B cell (primary cell): ENCODE measurements at regions not wholly inside any gene's neighbourhood (a gene's known extent, or its start where the extent isn't known, plus 50 kb on each side); places are given as distances from the start of the nearest gene placed in this dataset.

ENCODE experiments used
- ATAC-seq: fragments of 200-7000 bp; cut with Tn5 transposase; one replicate; pipeline ENCODE4 v1.10.0; 2021; ENCODE audit warnings: low read depth, mild to moderate bottlenecking, moderate number of reproducible peaks, moderate library complexity
- CTCF ChIA-PET: fragments of 350-600 bp; sonication (Branson Sonifier 250); formaldehyde crosslinking; loops from one replicate; lab custom pipeline; 2021; ENCODE audit warnings: antibody characterized with exemption, inconsistent platforms; lab: Charles Lee
- POLR2A ChIA-PET: fragments of 350-600 bp; sonication (Branson Sonifier 250); formaldehyde crosslinking; loops from one replicate; lab custom pipeline; 2021; ENCODE audit warnings: antibody characterized with exemption; lab: Charles Lee
- DNase-seq: peaks from one replicate; pipeline ENCODE4 v3.0.0; 2013
- H2AFZ ChIP-seq: 2 replicates; pipeline ENCODE4 v1.6.1; 2012; ENCODE audit warnings: mild to moderate bottlenecking, low read depth, low read length; ENCODE audit not compliant: insufficient read depth, poor library complexity, severe bottlenecking
- H3K27ac ChIP-seq, 2 donors: 1 replicate in 1 of 2; 2 replicates in 1 of 2; pipeline ENCODE4 v1.5.1; 2012 to 2013; ENCODE audit warnings: low read length in 2 of 2, mild to moderate bottlenecking in 2 of 2, moderate library complexity in 1 of 2
- H3K27me3 ChIP-seq, 4 experiments: fragments of 200-600 bp in 1 of 4; sonication (generic) in 1 of 4; replicated peaks in 1 of 4; 1 replicate in 2 of 4; 2 replicates in 2 of 4; pipeline versions ENCODE4 v1.6.1 to v1.7.0; 2013 to 2016; ENCODE audit warnings: low read length in 3 of 4, mild to moderate bottlenecking in 2 of 4, mixed read lengths in 1 of 4, moderate library complexity in 1 of 4; ENCODE audit not compliant: insufficient read depth in 4 of 4, control insufficient read depth in 3 of 4; ENCODE audit errors: control extremely low read depth in 1 of 4
- H3K36me3 ChIP-seq, 2 experiments: replicated peaks in 1 of 2; 1 replicate in 1 of 2; 2 replicates in 1 of 2; pipeline versions ENCODE4 v1.6.1 to v1.7.1; 2013; ENCODE audit warnings: low read length in 1 of 2; ENCODE audit not compliant: insufficient read depth in 2 of 2, control insufficient read depth in 1 of 2; ENCODE audit errors: control extremely low read depth in 1 of 2, extremely low read depth in 1 of 2
- H3K4me1 ChIP-seq, 2 donors: fragments of 200-600 bp in 1 of 2; sonication (generic) in 1 of 2; 1 replicate in 1 of 2; 2 replicates in 1 of 2; pipeline versions ENCODE4 v1.5.1 to v1.6.1; 2013 to 2017; ENCODE audit warnings: low read length in 2 of 2; ENCODE audit not compliant: control insufficient read depth in 2 of 2, insufficient read depth in 2 of 2
- H3K4me2 ChIP-seq: replicated peaks from 2 replicates; pipeline ENCODE3; 2012; ENCODE audit warnings: mild to moderate bottlenecking, low read depth, low read length; ENCODE audit not compliant: poor library complexity, severe bottlenecking
- H3K4me3 ChIP-seq, 5 experiments: fragments of 200-600 bp in 1 of 5; sonication (generic) in 1 of 5; 1 replicate in 3 of 5; 2 replicates in 2 of 5; pipeline versions ENCODE4 v1.5.1 to v1.7.0; 2011 to 2016; ENCODE audit warnings: low read length in 4 of 5, mild to moderate bottlenecking in 4 of 5, low read depth in 2 of 5, control low read depth in 1 of 5, moderate library complexity in 1 of 5; ENCODE audit not compliant: insufficient read depth in 1 of 5; ENCODE audit errors: control extremely low read depth in 1 of 5, extremely low read depth in 1 of 5
- H3K79me2 ChIP-seq: fragments of 200-600 bp; sonication (generic); one replicate; pipeline ENCODE4 v1.6.0; 2016; ENCODE audit warnings: low read length; ENCODE audit not compliant: control insufficient read depth, insufficient read depth
- H3K9ac ChIP-seq: fragments of 200-600 bp; sonication (generic); 2 replicates; pipeline ENCODE4 v1.6.1; 2017; ENCODE audit warnings: mild to moderate bottlenecking, low read length, moderate library complexity
- H3K9me3 ChIP-seq, 3 donors: one replicate each; pipeline versions ENCODE4 v1.6.1 to v1.7.1; 2013; ENCODE audit warnings: low read length in 2 of 3; ENCODE audit not compliant: control insufficient read depth in 2 of 3, insufficient read depth in 1 of 3; ENCODE audit errors: control extremely low read depth in 1 of 3
- H4K20me1 ChIP-seq: 2 replicates; pipeline ENCODE4 v1.6.0; 2012; ENCODE audit warnings: mild to moderate bottlenecking, low read length; ENCODE audit not compliant: insufficient read depth, control insufficient read depth, poor library complexity, severe bottlenecking
- H3K27ac Mint-ChIP-seq: one replicate; pipeline ENCODE4 v1.8.0; 2021; ENCODE audit warnings: mixed read lengths
- H3K27me3 Mint-ChIP-seq: one replicate; pipeline ENCODE4 v1.8.0; 2021; ENCODE audit warnings: mixed read lengths
- H3K4me1 Mint-ChIP-seq: one replicate; pipeline ENCODE4 v1.8.0; 2021; ENCODE audit warnings: mixed read lengths
- H3K4me3 Mint-ChIP-seq: one replicate; pipeline ENCODE4 v1.8.0; 2021; ENCODE audit warnings: mixed read lengths
- H3K9me3 Mint-ChIP-seq: one replicate; pipeline ENCODE4 v1.8.0; 2022; ENCODE audit warnings: mixed read lengths; ENCODE audit not compliant: insufficient read depth
- EZH2 ChIP-seq: IDR thresholded peaks from 2 replicates; pipeline ENCODE4 v1.6.1; 2012; ENCODE audit warnings: borderline replicate concordance, low read depth, mild to moderate bottlenecking, moderate library complexity, low read length; ENCODE audit not compliant: insufficient read depth, poor library complexity, severe bottlenecking
- WGBS: methylation state at CpG from one replicate; pipeline ENCODE4 v1.1.5; 2013; ENCODE audit warnings: missing lambda C conversion rate; ENCODE audit not compliant: insufficient coverage; 5-methylcytosine and 5-hydroxymethylcytosine counted together
- intact Hi-C: fragments of 100-400 bp; cut with micrococcal nuclease; formaldehyde crosslinking; loops from one replicate; pipeline ENCODE4 v1.10.0; 2022
- TF ChIP-seq, protein P1 (sequence below): fragments of 200-600 bp; IDR thresholded peaks from one replicate; pipeline ENCODE4 v1.8.0; 2022; ENCODE audit warnings: antibody characterized with exemption, mild to moderate bottlenecking

- CTCF ChIA-PET, result no interaction called here
- H3K27ac Mint-ChIP-seq, result no peak overlapping the region
- no peak overlapping the region for H3K4me3 ChIP-seq
- H3K79me2 ChIP-seq, result no peaks in the 10 kb centered on the region
- intact Hi-C loops, result no loop called here
- no peak overlapping the region for H3K4me2 ChIP-seq
- no peaks in the 10 kb centered on the region for H3K4me1 Mint-ChIP-seq
- DNase-seq (no peak), ATAC-seq (no peak)
- H3K27ac ChIP-seq, result no peak overlapping the region
- no peaks in the 10 kb centered on the region for H3K27me3 Mint-ChIP-seq
- H3K4me3 Mint-ChIP-seq, result no peak overlapping the region
- H3K27me3 ChIP-seq, result no peaks in the 10 kb centered on the region
- H3K9me3 Mint-ChIP-seq, result no peaks in the 10 kb centered on the region
- WGBS, result no CpG with 5 or more reads among the region's 3 CpGs
- TF ChIP-seq EZH2, result no peak
- TF ChIP-seq, protein P1, sequence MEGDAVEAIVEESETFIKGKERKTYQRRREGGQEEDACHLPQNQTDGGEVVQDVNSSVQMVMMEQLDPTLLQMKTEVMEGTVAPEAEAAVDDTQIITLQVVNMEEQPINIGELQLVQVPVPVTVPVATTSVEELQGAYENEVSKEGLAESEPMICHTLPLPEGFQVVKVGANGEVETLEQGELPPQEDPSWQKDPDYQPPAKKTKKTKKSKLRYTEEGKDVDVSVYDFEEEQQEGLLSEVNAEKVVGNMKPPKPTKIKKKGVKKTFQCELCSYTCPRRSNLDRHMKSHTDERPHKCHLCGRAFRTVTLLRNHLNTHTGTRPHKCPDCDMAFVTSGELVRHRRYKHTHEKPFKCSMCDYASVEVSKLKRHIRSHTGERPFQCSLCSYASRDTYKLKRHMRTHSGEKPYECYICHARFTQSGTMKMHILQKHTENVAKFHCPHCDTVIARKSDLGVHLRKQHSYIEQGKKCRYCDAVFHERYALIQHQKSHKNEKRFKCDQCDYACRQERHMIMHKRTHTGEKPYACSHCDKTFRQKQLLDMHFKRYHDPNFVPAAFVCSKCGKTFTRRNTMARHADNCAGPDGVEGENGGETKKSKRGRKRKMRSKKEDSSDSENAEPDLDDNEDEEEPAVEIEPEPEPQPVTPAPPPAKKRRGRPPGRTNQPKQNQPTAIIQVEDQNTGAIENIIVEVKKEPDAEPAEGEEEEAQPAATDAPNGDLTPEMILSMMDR, result no peak
- no peaks in the 10 kb centered on the region for H3K9me3 ChIP-seq
- no peaks in the 10 kb centered on the region for H3K4me1 ChIP-seq
- H2AFZ ChIP-seq, result no peak overlapping the region
- POLR2A ChIA-PET, result no interaction called here
- no peaks in the 10 kb centered on the region for H3K36me3 ChIP-seq
- H3K9ac ChIP-seq, result no peak overlapping the region
- no peaks in the 10 kb centered on the region for H4K20me1 ChIP-seq
These were observed 202.2 kb upstream of the FAT4 start for GRCh38 chr4:125112536-125112935.

- no peak overlapping the region for H3K4me3 ChIP-seq
- no peak overlapping the region for H3K4me3 Mint-ChIP-seq
- POLR2A ChIA-PET, result no interaction called here
- H3K79me2 ChIP-seq, result no peaks in the 10 kb centered on the region
- no peaks in the 10 kb centered on the region for H3K4me1 Mint-ChIP-seq
- no peaks in the 10 kb centered on the region for H3K36me3 ChIP-seq
- TF ChIP-seq EZH2, result no peak
- TF ChIP-seq, protein P1, result no peak
- no peaks in the 10 kb centered on the region for H3K27me3 ChIP-seq
- no peak for DNase-seq
- no peaks in the 10 kb centered on the region for H3K27me3 Mint-ChIP-seq
- H3K9me3 Mint-ChIP-seq, result no peaks in the 10 kb centered on the region
- CTCF ChIA-PET, result no interaction called here
- no peak overlapping the region for H3K27ac Mint-ChIP-seq
- no peak overlapping the region for H3K4me2 ChIP-seq
- ATAC-seq, result no peak
- 71% methylated on average over 3 of the region's 3 CpGs for WGBS
- H3K9me3 ChIP-seq, result no peaks in the 10 kb centered on the region
- H3K4me1 ChIP-seq, result no peaks in the 10 kb centered on the region
- no peaks in the 10 kb centered on the region for H4K20me1 ChIP-seq
- no peak overlapping the region for H2AFZ ChIP-seq
- H3K9ac ChIP-seq, result no peak overlapping the region
- intact Hi-C loops, result no loop called here
- H3K27ac ChIP-seq, result no peak overlapping the region
These were observed 203.4 kb upstream of the FAT4 start for GRCh38 chr4:125111323-125111722.
